ENCODE measurements at regions not wholly inside any gene's neighbourhood (a gene's known extent, or its start where the extent isn't known, plus 50 kb on each side); places are given as distances from the start of the nearest gene placed in this dataset.

- TF ChIP-seq TEAD4 (IDR thresholded peaks at IDR 0.05): no peak
- TF ChIP-seq EP300 (IDR thresholded peaks at IDR 0.05; ENCODE audit: borderline replicate concordance): no peak
- no peak for TF ChIP-seq ZBTB7A (IDR thresholded peaks at IDR 0.05; ENCODE audit: low read depth)
- TF ChIP-seq YY1 (IDR thresholded peaks at IDR 0.05; ENCODE audit: low read depth): no peak
- no peak for TF ChIP-seq USF1 (IDR thresholded peaks at IDR 0.05)
- no peak for TF ChIP-seq CREB1 (IDR thresholded peaks at IDR 0.05; ENCODE audit: low read depth)
- no peak for TF ChIP-seq TAF1 (IDR thresholded peaks at IDR 0.05; ENCODE audit: low read depth)
- no peak for TF ChIP-seq CEBPB (IDR thresholded peaks at IDR 0.05)
- TF ChIP-seq RAD21 (IDR thresholded peaks at IDR 0.05; ENCODE audit: low read depth): no peak
- TF ChIP-seq FOXM1 (IDR thresholded peaks at IDR 0.05; ENCODE audit: borderline replicate concordance, low read depth): no peak
- TF ChIP-seq EGR1 (IDR thresholded peaks at IDR 0.05): no peak
- no peak for TF ChIP-seq REST (IDR thresholded peaks at IDR 0.05; ENCODE audit: low read depth)
- TF ChIP-seq NFIC (IDR thresholded peaks at IDR 0.05): no peak
- no peak for TF ChIP-seq TCF12 (IDR thresholded peaks at IDR 0.05; ENCODE audit: low read depth)
Measured at GRCh38 chr17:77838748-77839697, 119.5 kb upstream of the TNRC6C start.

GRCh38 chr17:77839698-77840512, 118.6 kb upstream of the TNRC6C start:
- TF ChIP-seq REST (IDR thresholded peaks at IDR 0.05; ENCODE audit: low read depth): no peak
- TF ChIP-seq RAD21 (IDR thresholded peaks at IDR 0.05; ENCODE audit: low read depth): no peak

GRCh38 chr17:77840513-77841165, 117.9 kb upstream of the TNRC6C start:
- no peak for TF ChIP-seq RAD21 (IDR thresholded peaks at IDR 0.05; ENCODE audit: low read depth)
- no peak for TF ChIP-seq TEAD4 (IDR thresholded peaks at IDR 0.05)
- TF ChIP-seq USF1 (IDR thresholded peaks at IDR 0.05): no peak
- TF ChIP-seq EGR1 (IDR thresholded peaks at IDR 0.05): no peak
- no peak for TF ChIP-seq CEBPB (IDR thresholded peaks at IDR 0.05)
- TF ChIP-seq EP300 (IDR thresholded peaks at IDR 0.05; ENCODE audit: borderline replicate concordance): no peak
- no peak for TF ChIP-seq TAF1 (IDR thresholded peaks at IDR 0.05; ENCODE audit: low read depth)
- no peak for TF ChIP-seq REST (IDR thresholded peaks at IDR 0.05; ENCODE audit: low read depth)
- TF ChIP-seq FOXM1 (IDR thresholded peaks at IDR 0.05; ENCODE audit: borderline replicate concordance, low read depth): no peak
- TF ChIP-seq ZBTB7A (IDR thresholded peaks at IDR 0.05; ENCODE audit: low read depth): no peak
- no peak for TF ChIP-seq MAX (IDR thresholded peaks at IDR 0.05)
- TF ChIP-seq NFIC (IDR thresholded peaks at IDR 0.05): no peak
- no peak for TF ChIP-seq CREB1 (IDR thresholded peaks at IDR 0.05; ENCODE audit: low read depth)
- no peak for TF ChIP-seq TCF12 (IDR thresholded peaks at IDR 0.05; ENCODE audit: low read depth)
- no peak for TF ChIP-seq YY1 (IDR thresholded peaks at IDR 0.05; ENCODE audit: low read depth)

Measured in Ishikawa (cell line).